H1 (cell line): ENCODE measurements at regions not wholly inside any gene's neighbourhood (a gene's known extent, or its start where the extent isn't known, plus 50 kb on each side); places are given as distances from the start of the nearest gene placed in this dataset.
"Not testable (repeated sequence)": the region's sequence is repeated elsewhere in the genome, so short reads cannot be mapped to it uniquely, and the experiment has no call there.

Experiments
- CTCF ChIA-PET: fragments of 300-600 bp; sonication (Branson Sonifier 250); formaldehyde crosslinking; loops from one replicate; lab custom pipeline; 2021; ENCODE audit not compliant: partially characterized antibody; lab: Charles Lee
- POLR2A ChIA-PET: fragments of 300-600 bp; sonication (Branson Sonifier 250); formaldehyde crosslinking; loops from one replicate; lab custom pipeline; 2021; ENCODE audit warnings: inconsistent platforms; ENCODE audit not compliant: partially characterized antibody; lab: Charles Lee
- DNase-seq, 2 experiments: peaks; one replicate each; pipeline versions ENCODE4 v3.0.0 to v3.0.0-alpha.2; 2010 to 2022; ENCODE audit warnings: low spot score in 2 of 2, low read depth in 1 of 2, mixed read lengths in 1 of 2
- FAIRE-seq: peaks from 2 replicates; lab custom pipeline; 2011; peaks lifted over from hg19 to GRCh38; lab: Jason Lieb, UNC
- H2AFZ ChIP-seq: 2 replicates; pipeline ENCODE4 v1.8.1; 2012; ENCODE audit warnings: low read length, inconsistent platforms
- H2AK5ac ChIP-seq: 2 replicates; pipeline ENCODE4 v1.6.1; 2013; ENCODE audit warnings: low read depth, low read length
- H2BK120ac ChIP-seq: replicated peaks from 2 replicates; pipeline ENCODE3; 2013; ENCODE audit warnings: low read depth, low read length, inconsistent platforms
- H2BK12ac ChIP-seq: 2 replicates; pipeline ENCODE4 v1.6.1; 2013; ENCODE audit warnings: low read depth, low read length
- H2BK15ac ChIP-seq: 2 replicates; pipeline ENCODE4 v1.6.1; 2013; ENCODE audit warnings: low read length
- H2BK20ac ChIP-seq: 2 replicates; pipeline ENCODE4 v1.6.1; 2013; ENCODE audit warnings: low read length
- H2BK5ac ChIP-seq: 2 replicates; pipeline ENCODE4 v1.6.1; 2013; ENCODE audit warnings: low read depth, low read length
- H3K14ac ChIP-seq: 2 replicates; pipeline ENCODE4 v1.6.1; 2013; ENCODE audit warnings: inconsistent platforms; ENCODE audit not compliant: insufficient read length
- H3K18ac ChIP-seq: 2 replicates; pipeline ENCODE4 v1.6.1; 2013; ENCODE audit warnings: low read length; ENCODE audit errors: extremely low read depth
- H3K23ac ChIP-seq: 2 replicates; pipeline ENCODE4 v1.6.1; 2013; ENCODE audit warnings: inconsistent platforms; ENCODE audit not compliant: insufficient read length
- H3K23me2 ChIP-seq: 2 replicates; pipeline ENCODE4 v1.6.1; 2013; ENCODE audit warnings: low read depth, low read length
- H3K27ac ChIP-seq: 2 replicates; pipeline ENCODE4 v1.6.1; 2011; ENCODE audit warnings: low read depth, low read length, inconsistent platforms
- H3K27me3 ChIP-seq, 4 experiments: replicated peaks in 1 of 4; 1 replicate in 1 of 4; 2 replicates in 3 of 4; pipeline versions ENCODE4 v1.6.1 to v1.8.1; 2011 to 2013; ENCODE audit warnings: low read length in 3 of 4, mild to moderate bottlenecking in 3 of 4, inconsistent platforms in 2 of 4, mixed read lengths in 2 of 4, moderate library complexity in 1 of 4; ENCODE audit not compliant: control insufficient read depth in 3 of 4, insufficient read depth in 3 of 4; ENCODE audit errors: extremely low read depth in 1 of 4
- H3K36me3 ChIP-seq, 4 experiments: 2 replicates each; pipeline versions ENCODE4 v1.6.1 to v1.8.1; 2011 to 2013; ENCODE audit warnings: mild to moderate bottlenecking in 4 of 4, low read length in 3 of 4, moderate library complexity in 2 of 4, control low read depth in 1 of 4, inconsistent platforms in 1 of 4; ENCODE audit not compliant: insufficient read depth in 4 of 4, control insufficient read depth in 2 of 4
- H3K4ac ChIP-seq: replicated peaks from 2 replicates; pipeline ENCODE3; 2013; ENCODE audit warnings: low read length, low read depth, mixed read lengths, inconsistent platforms; ENCODE audit not compliant: insufficient read length
- H3K4me1 ChIP-seq, 4 experiments: replicated peaks in 1 of 4; 1 replicate in 1 of 4; 2 replicates in 3 of 4; pipeline versions ENCODE4 v1.6.1 to v1.8.1; 2011 to 2013; ENCODE audit warnings: low read length in 3 of 4, inconsistent platforms in 2 of 4, mixed read lengths in 1 of 4; ENCODE audit not compliant: insufficient read depth in 4 of 4, control insufficient read depth in 3 of 4
- H3K4me2 ChIP-seq, 2 experiments: 2 replicates each; pipeline versions ENCODE4 v1.6.1 to v1.8.1; 2011 to 2013; ENCODE audit warnings: low read depth in 2 of 2, low read length in 2 of 2, control low read depth in 1 of 2, inconsistent platforms in 1 of 2, mild to moderate bottlenecking in 1 of 2; ENCODE audit not compliant: insufficient read depth in 1 of 2
- H3K4me3 ChIP-seq, 4 experiments: fragments of 200-600, 300-600 bp in 1 of 4; sonication (generic), shearing (Covaris generic), sonication (Bioruptor Twin) in 1 of 4; 2 replicates each; pipeline versions ENCODE4 v1.5.1 to v1.8.1; 2011 to 2016; ENCODE audit warnings: low read length in 4 of 4, low read depth in 3 of 4, control low read depth in 2 of 4, inconsistent platforms in 2 of 4, mild to moderate bottlenecking in 2 of 4, mixed read lengths in 1 of 4, moderate library complexity in 1 of 4; ENCODE audit not compliant: insufficient read depth in 2 of 4; ENCODE audit errors: extremely low read depth in 1 of 4
- H3K56ac ChIP-seq: replicated peaks from 2 replicates; pipeline ENCODE3; 2013; ENCODE audit warnings: low read depth, mild to moderate bottlenecking, mixed read lengths, low read length, inconsistent platforms; ENCODE audit not compliant: insufficient read length
- H3K79me1 ChIP-seq: 2 replicates; pipeline ENCODE4 v1.6.1; 2013; ENCODE audit warnings: low read depth, low read length, control low read depth
- H3K79me2 ChIP-seq, 2 experiments: 2 replicates each; pipeline versions ENCODE4 v1.6.1 to v1.8.1; 2012 to 2013; ENCODE audit warnings: low read length in 2 of 2, mild to moderate bottlenecking in 2 of 2, inconsistent platforms in 1 of 2; ENCODE audit not compliant: insufficient read depth in 2 of 2, control insufficient read depth in 1 of 2
- H3K9ac ChIP-seq, 4 experiments: replicated peaks in 1 of 4; 1 replicate in 1 of 4; 2 replicates in 3 of 4; pipeline versions ENCODE4 v1.6.1 to v1.8.1; 2011 to 2013; ENCODE audit warnings: low read depth in 3 of 4, low read length in 3 of 4, control low read depth in 2 of 4, mild to moderate bottlenecking in 2 of 4, moderate library complexity in 2 of 4, inconsistent platforms in 1 of 4; ENCODE audit errors: extremely low read depth in 1 of 4
- H3K9me3 ChIP-seq, 2 experiments: 2 replicates each; pipeline versions ENCODE4 v1.6.1 to v1.8.1; 2012 to 2013; ENCODE audit warnings: mild to moderate bottlenecking in 2 of 2, moderate library complexity in 2 of 2, control low read depth in 1 of 2, inconsistent platforms in 1 of 2, low read depth in 1 of 2, low read length in 1 of 2, mixed read lengths in 1 of 2; ENCODE audit not compliant: insufficient read depth in 2 of 2
- H4K20me1 ChIP-seq, 2 experiments: replicated peaks in 1 of 2; 2 replicates each; pipeline versions ENCODE3 to v1.8.1; 2011 to 2013; ENCODE audit warnings: inconsistent platforms in 2 of 2, low read length in 2 of 2, mild to moderate bottlenecking in 1 of 2; ENCODE audit not compliant: insufficient read depth in 2 of 2, control insufficient read depth in 1 of 2
- H4K5ac ChIP-seq: 2 replicates; pipeline ENCODE4 v1.6.1; 2013; ENCODE audit warnings: low read length, low read depth, mixed read lengths, inconsistent platforms; ENCODE audit not compliant: insufficient read length
- H4K8ac ChIP-seq: 2 replicates; pipeline ENCODE4 v1.8.0; 2013; ENCODE audit warnings: mild to moderate bottlenecking, moderate library complexity, low read length, inconsistent platforms; ENCODE audit not compliant: insufficient read depth; ENCODE audit errors: extremely low read depth
- H4K91ac ChIP-seq: replicated peaks from 2 replicates; pipeline ENCODE3; 2013; ENCODE audit warnings: low read length, mixed read lengths, inconsistent platforms; ENCODE audit not compliant: insufficient read length

- not testable (repeated sequence) for H3K56ac ChIP-seq, H3K23ac ChIP-seq, H3K4ac ChIP-seq
These were observed 1360.7 kb downstream of the RPIA start for GRCh38 chr2:90052113-90052631.

More at GRCh38 chr2:90052113-90052631, 1360.7 kb downstream of the RPIA start:
- H3K9ac ChIP-seq, H2BK20ac ChIP-seq, H3K14ac ChIP-seq, H4K5ac ChIP-seq, H3K4me3 ChIP-seq, POLR2A ChIA-PET, H3K23me2 ChIP-seq, H2BK120ac ChIP-seq, DNase-seq, H3K4me2 ChIP-seq, H3K27me3 ChIP-seq, H3K79me2 ChIP-seq, FAIRE-seq, H2AFZ ChIP-seq, H3K4me1 ChIP-seq, H3K36me3 ChIP-seq, CTCF ChIA-PET, H3K18ac ChIP-seq, H4K91ac ChIP-seq, H4K20me1 ChIP-seq, H4K8ac ChIP-seq, H2BK12ac ChIP-seq, H3K27ac ChIP-seq, H3K79me1 ChIP-seq, H2AK5ac ChIP-seq, H2BK5ac ChIP-seq, H3K9me3 ChIP-seq, H2BK15ac ChIP-seq: not testable (repeated sequence)
